ENCODE measurements at regions not wholly inside any gene's neighbourhood (a gene's known extent, or its start where the extent isn't known, plus 50 kb on each side); places are given as distances from the start of the nearest gene placed in this dataset.

GRCh38 chr3:65114041-65114440 is 426.2 kb upstream of the ADAMTS9 start:
- Histone ChIP-seq H3K36me3 (ENCODE audit: insufficient read depth) (peaks cover 4% of the 10 kb centered on the region; the same call in 1 of the 2 replicates), H4K20me1 (replicated peaks; ENCODE audit: insufficient read depth) (no peaks in the 10 kb centered on the region), H3K4me1 (ENCODE audit: insufficient read depth) (no peaks in the 10 kb centered on the region), H3K9me2 (ENCODE audit: insufficient read depth) (peaks cover 15% of the 10 kb centered on the region), H2AFZ (no peak overlapping the region), H3K4me3 (no peak overlapping the region), H3K4me2 (no peak overlapping the region), H3K27ac (ENCODE audit: low read depth) (no peak overlapping the region), H3F3A (replicated peaks; ENCODE audit: low read depth) (no peaks in the 10 kb centered on the region), H3K79me2 (replicated peaks; ENCODE audit: insufficient read depth) (no peaks in the 10 kb centered on the region), H3K27me3 (ENCODE audit: insufficient read depth) (no peaks in the 10 kb centered on the region)
- Mint-ChIP-seq H3K27ac (no peak overlapping the region), H3K4me3 (no peak overlapping the region), H3K36me3 (ENCODE audit: low read depth) (peaks cover 4% of the 10 kb centered on the region; the same call in 2 of the 3 replicates), H3K4me1 (no peaks in the 10 kb centered on the region), H3K9me3 (peaks cover 9% of the 10 kb centered on the region), H3K27me3 (ENCODE audit: insufficient read depth, low read depth, poor library complexity) (no peaks in the 10 kb centered on the region)
- no peak for TF ChIP-seq EZH2phosphoT487 (IDR thresholded peaks at IDR 0.05; ENCODE audit: unreplicated experiment)
- TF ChIP-seq ZNF462 (CRISPR knock-in tag; IDR thresholded peaks at IDR 0.05) = no peak
- no peak for TF ChIP-seq NANOG (IDR thresholded peaks at IDR 0.05; ENCODE audit: borderline replicate concordance)
- no peak for TF ChIP-seq STAT1 (IDR thresholded peaks at IDR 0.05; ENCODE audit: unreplicated experiment)
- no peak for TF ChIP-seq CREB1 (CRISPR knock-in tag; IDR thresholded peaks at IDR 0.05; ENCODE audit: low read depth)
- TF ChIP-seq REST (IDR thresholded peaks at IDR 0.05; ENCODE audit: unreplicated experiment) = no peak
- TF ChIP-seq, protein P1, sequence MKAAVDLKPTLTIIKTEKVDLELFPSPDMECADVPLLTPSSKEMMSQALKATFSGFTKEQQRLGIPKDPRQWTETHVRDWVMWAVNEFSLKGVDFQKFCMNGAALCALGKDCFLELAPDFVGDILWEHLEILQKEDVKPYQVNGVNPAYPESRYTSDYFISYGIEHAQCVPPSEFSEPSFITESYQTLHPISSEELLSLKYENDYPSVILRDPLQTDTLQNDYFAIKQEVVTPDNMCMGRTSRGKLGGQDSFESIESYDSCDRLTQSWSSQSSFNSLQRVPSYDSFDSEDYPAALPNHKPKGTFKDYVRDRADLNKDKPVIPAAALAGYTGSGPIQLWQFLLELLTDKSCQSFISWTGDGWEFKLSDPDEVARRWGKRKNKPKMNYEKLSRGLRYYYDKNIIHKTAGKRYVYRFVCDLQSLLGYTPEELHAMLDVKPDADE (IDR thresholded peaks at IDR 0.05) = no peak
- TF ChIP-seq, protein P2, sequence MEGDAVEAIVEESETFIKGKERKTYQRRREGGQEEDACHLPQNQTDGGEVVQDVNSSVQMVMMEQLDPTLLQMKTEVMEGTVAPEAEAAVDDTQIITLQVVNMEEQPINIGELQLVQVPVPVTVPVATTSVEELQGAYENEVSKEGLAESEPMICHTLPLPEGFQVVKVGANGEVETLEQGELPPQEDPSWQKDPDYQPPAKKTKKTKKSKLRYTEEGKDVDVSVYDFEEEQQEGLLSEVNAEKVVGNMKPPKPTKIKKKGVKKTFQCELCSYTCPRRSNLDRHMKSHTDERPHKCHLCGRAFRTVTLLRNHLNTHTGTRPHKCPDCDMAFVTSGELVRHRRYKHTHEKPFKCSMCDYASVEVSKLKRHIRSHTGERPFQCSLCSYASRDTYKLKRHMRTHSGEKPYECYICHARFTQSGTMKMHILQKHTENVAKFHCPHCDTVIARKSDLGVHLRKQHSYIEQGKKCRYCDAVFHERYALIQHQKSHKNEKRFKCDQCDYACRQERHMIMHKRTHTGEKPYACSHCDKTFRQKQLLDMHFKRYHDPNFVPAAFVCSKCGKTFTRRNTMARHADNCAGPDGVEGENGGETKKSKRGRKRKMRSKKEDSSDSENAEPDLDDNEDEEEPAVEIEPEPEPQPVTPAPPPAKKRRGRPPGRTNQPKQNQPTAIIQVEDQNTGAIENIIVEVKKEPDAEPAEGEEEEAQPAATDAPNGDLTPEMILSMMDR (conservative IDR thresholded peaks at IDR 0.05; ENCODE audit: low read depth in 2 of 2) = no peak
- no peak for TF ChIP-seq EZH2 (IDR thresholded peaks at IDR 0.05; ENCODE audit: low read depth, unreplicated experiment)
- no peak for TF ChIP-seq ZNF331 (CRISPR knock-in tag; IDR thresholded peaks at IDR 0.05; ENCODE audit: low read depth)
- DNase-seq (ENCODE audit: low spot score) (no peak), ATAC-seq (no peak)
